ENCODE measurements at regions not wholly inside any gene's neighbourhood (a gene's known extent, or its start where the extent isn't known, plus 50 kb on each side); places are given as distances from the start of the nearest gene placed in this dataset.

- TF ChIP-seq CTCF (IDR thresholded peaks at IDR 0.05): no peak
- TF ChIP-seq POLR2AphosphoS5 (IDR thresholded peaks at IDR 0.05; ENCODE audit: insufficient read depth in 1 of 2, low read depth in 1 of 2): no peak
- TF ChIP-seq POLR2A (IDR thresholded peaks at IDR 0.05): no peak
- intact Hi-C loops (cut with DNase I): no loop called here
- H3K27ac ChIP-seq: no peak overlapping the region
- peaks cover 5% of the 10 kb centered on the region for H3K4me1 ChIP-seq
- no peak for DNase-seq (ENCODE audit: extremely low spot score in 2 of 2)
- H3K27me3 ChIP-seq: no peaks in the 10 kb centered on the region
- no peaks in the 10 kb centered on the region for H3K36me3 ChIP-seq
- H3K9me3 ChIP-seq: peaks cover 12% of the 10 kb centered on the region
- H3K4me3 ChIP-seq: no peak overlapping the region
Observed at GRCh38 chr12:42823679-42824078, 234.1 kb upstream of the PRICKLE1 start.

- Histone ChIP-seq H3K4me3 (no peak overlapping the region), H3K9me3 (peaks cover 7% of the 10 kb centered on the region), H3K27ac (no peak overlapping the region), H3K36me3 (no peaks in the 10 kb centered on the region), H3K27me3 (no peaks in the 10 kb centered on the region), H3K4me1 (peaks cover 5% of the 10 kb centered on the region)
- intact Hi-C loops (cut with DNase I): no loop called here
- no peak for DNase-seq (ENCODE audit: extremely low spot score in 2 of 2)
- TF ChIP-seq POLR2A (IDR thresholded peaks at IDR 0.05) (no peak), CTCF (IDR thresholded peaks at IDR 0.05) (no peak), POLR2AphosphoS5 (IDR thresholded peaks at IDR 0.05; ENCODE audit: insufficient read depth in 1 of 2, low read depth in 1 of 2) (no peak)
Observed at GRCh38 chr12:42819846-42820245, 230.3 kb upstream of the PRICKLE1 start.

GRCh38 chr12:42815068-42815467, 225.5 kb upstream of the PRICKLE1 start:
- no peak overlapping the region for H3K27ac ChIP-seq
- H3K27me3 ChIP-seq: no peaks in the 10 kb centered on the region
- H3K4me3 ChIP-seq: no peak overlapping the region
- no peaks in the 10 kb centered on the region for H3K9me3 ChIP-seq
- intact Hi-C loops (cut with DNase I): no loop called here
- H3K4me1 ChIP-seq: peaks cover 4% of the 10 kb centered on the region
- H3K36me3 ChIP-seq: no peaks in the 10 kb centered on the region
- no peak for DNase-seq (ENCODE audit: extremely low spot score in 2 of 2)
- TF ChIP-seq POLR2A (IDR thresholded peaks at IDR 0.05): no peak
- TF ChIP-seq POLR2AphosphoS5 (IDR thresholded peaks at IDR 0.05; ENCODE audit: insufficient read depth in 1 of 2, low read depth in 1 of 2): no peak
- no peak for TF ChIP-seq CTCF (IDR thresholded peaks at IDR 0.05)

- TF ChIP-seq CTCF (IDR thresholded peaks at IDR 0.05) (no peak), POLR2AphosphoS5 (IDR thresholded peaks at IDR 0.05; ENCODE audit: insufficient read depth in 1 of 2, low read depth in 1 of 2) (no peak), POLR2A (IDR thresholded peaks at IDR 0.05) (no peak)
- no peaks in the 10 kb centered on the region for H3K36me3 ChIP-seq
- H3K4me1 ChIP-seq: no peaks in the 10 kb centered on the region
- intact Hi-C loops (cut with DNase I): no loop called here
- H3K27ac ChIP-seq: no peak overlapping the region
- H3K9me3 ChIP-seq: no peaks in the 10 kb centered on the region
- no peak for DNase-seq (ENCODE audit: extremely low spot score in 2 of 2)
- H3K4me3 ChIP-seq: no peak overlapping the region
- H3K27me3 ChIP-seq: no peaks in the 10 kb centered on the region
Observed at GRCh38 chr12:42812871-42813270, 223.3 kb upstream of the PRICKLE1 start.

- DNase-seq (ENCODE audit: extremely low spot score in 2 of 2): no peak
- H3K4me3 ChIP-seq: no peak overlapping the region
- H3K27ac ChIP-seq: no peak overlapping the region
- no peaks in the 10 kb centered on the region for H3K9me3 ChIP-seq
- no peaks in the 10 kb centered on the region for H3K36me3 ChIP-seq
- TF ChIP-seq CTCF (IDR thresholded peaks at IDR 0.05): no peak
- no peak for TF ChIP-seq POLR2A (IDR thresholded peaks at IDR 0.05)
- TF ChIP-seq POLR2AphosphoS5 (IDR thresholded peaks at IDR 0.05; ENCODE audit: insufficient read depth in 1 of 2, low read depth in 1 of 2): no peak
- H3K4me1 ChIP-seq: no peaks in the 10 kb centered on the region
- no peaks in the 10 kb centered on the region for H3K27me3 ChIP-seq
- intact Hi-C loops (cut with DNase I): no loop called here
Observed at GRCh38 chr12:42812086-42812485, 222.5 kb upstream of the PRICKLE1 start.

All from vagina (tissue), 2 donors.